ENCODE measurements at regions not wholly inside any gene's neighbourhood (a gene's known extent, or its start where the extent isn't known, plus 50 kb on each side); places are given as distances from the start of the nearest gene placed in this dataset.

- Histone ChIP-seq H4K20me1 (ENCODE audit: low read depth) (no peaks in the 10 kb centered on the region), H3K27ac (no peak overlapping the region), H3K4me3 (no peak overlapping the region), H3K79me2 (ENCODE audit: low read depth) (no peaks in the 10 kb centered on the region), H3K4me2 (no peak overlapping the region), H3F3A (ENCODE audit: low read depth) (no peaks in the 10 kb centered on the region), H2AFZ (replicated peaks) (no peak overlapping the region), H3K27me3 (no peaks in the 10 kb centered on the region), H3K36me3 (no peaks in the 10 kb centered on the region), H3K9ac (no peak overlapping the region), H3K4me1 (peaks cover 11% of the 10 kb centered on the region), H3K9me3 (ENCODE audit: low read depth) (no peaks in the 10 kb centered on the region)
- DNase-seq (ENCODE audit: low spot score): no peak
- peaks cover 8% of the 10 kb centered on the region for H3K27me3 Mint-ChIP-seq (ENCODE audit: insufficient read depth, low read depth)
- H3K27ac Mint-ChIP-seq: no peak overlapping the region
- peaks cover 27% of the 10 kb centered on the region for H3K9me3 Mint-ChIP-seq
- TF ChIP-seq EZH2 (IDR thresholded peaks at IDR 0.05): no peak
- no peak for TF ChIP-seq EZH2phosphoT487 (IDR thresholded peaks at IDR 0.05)
- no peak for TF ChIP-seq CTCF (IDR thresholded peaks at IDR 0.05)
- H3K4me1 Mint-ChIP-seq: peaks cover 49% of the 10 kb centered on the region
- no peak overlapping the region for H3K4me3 Mint-ChIP-seq
- peaks cover 4% of the 10 kb centered on the region for H3K36me3 Mint-ChIP-seq
Measured at GRCh38 chr7:51633006-51633405, 316.4 kb upstream of the COBL start.

GRCh38 chr7:51630933-51631332 lies 314.3 kb upstream of the COBL start:
- Histone ChIP-seq H3F3A (ENCODE audit: low read depth) (no peaks in the 10 kb centered on the region), H3K36me3 (no peaks in the 10 kb centered on the region), H3K9me3 (ENCODE audit: low read depth) (no peaks in the 10 kb centered on the region), H3K4me1 (peaks cover 11% of the 10 kb centered on the region), H3K27me3 (no peaks in the 10 kb centered on the region), H3K4me3 (no peak overlapping the region), H3K27ac (no peak overlapping the region), H2AFZ (replicated peaks) (no peak overlapping the region), H3K9ac (no peak overlapping the region), H4K20me1 (ENCODE audit: low read depth) (no peaks in the 10 kb centered on the region), H3K4me2 (no peak overlapping the region), H3K79me2 (ENCODE audit: low read depth) (no peaks in the 10 kb centered on the region)
- Mint-ChIP-seq H3K4me1 (peaks cover 38% of the 10 kb centered on the region), H3K36me3 (peaks cover 4% of the 10 kb centered on the region), H3K27me3 (ENCODE audit: insufficient read depth, low read depth) (peaks cover 3% of the 10 kb centered on the region), H3K4me3 (no peak overlapping the region), H3K9me3 (peaks cover 27% of the 10 kb centered on the region), H3K27ac (no peak overlapping the region)
- no peak for DNase-seq (ENCODE audit: low spot score)
- TF ChIP-seq EZH2phosphoT487 (IDR thresholded peaks at IDR 0.05): no peak
- no peak for TF ChIP-seq CTCF (IDR thresholded peaks at IDR 0.05)
- no peak for TF ChIP-seq EZH2 (IDR thresholded peaks at IDR 0.05)

- H3K4me1 Mint-ChIP-seq: peaks cover 25% of the 10 kb centered on the region
- no peak overlapping the region for H3K27ac Mint-ChIP-seq
Measured at GRCh38 chr7:51629206-51629605, 312.6 kb upstream of the COBL start.

More at GRCh38 chr7:51629206-51629605, 312.6 kb upstream of the COBL start:
- no peaks in the 10 kb centered on the region for H4K20me1 ChIP-seq (ENCODE audit: low read depth)
- no peak overlapping the region for H3K4me3 Mint-ChIP-seq
- H2AFZ ChIP-seq (replicated peaks): no peak overlapping the region
- no peaks in the 10 kb centered on the region for H3K79me2 ChIP-seq (ENCODE audit: low read depth)
- H3K9me3 ChIP-seq (ENCODE audit: low read depth): no peaks in the 10 kb centered on the region
- H3K9ac ChIP-seq: no peak overlapping the region
- peaks cover 4% of the 10 kb centered on the region for H3K36me3 Mint-ChIP-seq
- no peaks in the 10 kb centered on the region for H3K4me1 ChIP-seq
- peaks cover 3% of the 10 kb centered on the region for H3K27me3 Mint-ChIP-seq (ENCODE audit: insufficient read depth, low read depth)
- H3K36me3 ChIP-seq: no peaks in the 10 kb centered on the region
- H3K9me3 Mint-ChIP-seq: peaks cover 27% of the 10 kb centered on the region
- no peaks in the 10 kb centered on the region for H3K27me3 ChIP-seq
- DNase-seq (ENCODE audit: low spot score): no peak
- no peak for TF ChIP-seq CTCF (IDR thresholded peaks at IDR 0.05)
- TF ChIP-seq EZH2phosphoT487 (IDR thresholded peaks at IDR 0.05): no peak
- no peak for TF ChIP-seq EZH2 (IDR thresholded peaks at IDR 0.05)
- H3K4me3 ChIP-seq: no peak overlapping the region
- H3F3A ChIP-seq (ENCODE audit: low read depth): no peaks in the 10 kb centered on the region
- no peak overlapping the region for H3K4me2 ChIP-seq
- H3K27ac ChIP-seq: no peak overlapping the region

All from neural progenitor cell (in vitro differentiated cells).